ENCODE measurements at regions not wholly inside any gene's neighbourhood (a gene's known extent, or its start where the extent isn't known, plus 50 kb on each side); places are given as distances from the start of the nearest gene placed in this dataset.

DNA sequence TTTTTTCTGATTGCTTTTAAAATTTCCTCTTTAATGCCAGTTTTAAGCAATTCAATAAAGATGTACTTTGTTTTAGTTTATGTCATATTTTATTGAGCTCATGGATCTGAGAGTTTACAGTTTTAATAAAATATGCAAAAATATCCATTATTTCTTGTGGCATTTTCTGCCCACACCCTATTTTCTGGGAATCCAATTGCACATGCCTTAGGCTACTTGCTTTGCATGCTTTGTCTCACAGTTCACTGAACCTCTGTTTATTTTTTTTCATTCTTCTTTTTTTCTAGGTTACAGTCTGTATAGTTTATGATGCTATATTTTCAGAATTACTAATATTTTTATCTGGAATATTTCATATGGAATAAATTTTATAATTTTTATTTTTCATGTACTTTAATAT, 1258.0 kb downstream of the FSCB start:
- H3K4me3 ChIP-seq (ENCODE audit: low read depth, low read length), result no peak overlapping the region
- TF ChIP-seq, protein P1, sequence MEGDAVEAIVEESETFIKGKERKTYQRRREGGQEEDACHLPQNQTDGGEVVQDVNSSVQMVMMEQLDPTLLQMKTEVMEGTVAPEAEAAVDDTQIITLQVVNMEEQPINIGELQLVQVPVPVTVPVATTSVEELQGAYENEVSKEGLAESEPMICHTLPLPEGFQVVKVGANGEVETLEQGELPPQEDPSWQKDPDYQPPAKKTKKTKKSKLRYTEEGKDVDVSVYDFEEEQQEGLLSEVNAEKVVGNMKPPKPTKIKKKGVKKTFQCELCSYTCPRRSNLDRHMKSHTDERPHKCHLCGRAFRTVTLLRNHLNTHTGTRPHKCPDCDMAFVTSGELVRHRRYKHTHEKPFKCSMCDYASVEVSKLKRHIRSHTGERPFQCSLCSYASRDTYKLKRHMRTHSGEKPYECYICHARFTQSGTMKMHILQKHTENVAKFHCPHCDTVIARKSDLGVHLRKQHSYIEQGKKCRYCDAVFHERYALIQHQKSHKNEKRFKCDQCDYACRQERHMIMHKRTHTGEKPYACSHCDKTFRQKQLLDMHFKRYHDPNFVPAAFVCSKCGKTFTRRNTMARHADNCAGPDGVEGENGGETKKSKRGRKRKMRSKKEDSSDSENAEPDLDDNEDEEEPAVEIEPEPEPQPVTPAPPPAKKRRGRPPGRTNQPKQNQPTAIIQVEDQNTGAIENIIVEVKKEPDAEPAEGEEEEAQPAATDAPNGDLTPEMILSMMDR (IDR thresholded peaks at IDR 0.05; ENCODE audit: low read depth, low read length), result no peak

DNA sequence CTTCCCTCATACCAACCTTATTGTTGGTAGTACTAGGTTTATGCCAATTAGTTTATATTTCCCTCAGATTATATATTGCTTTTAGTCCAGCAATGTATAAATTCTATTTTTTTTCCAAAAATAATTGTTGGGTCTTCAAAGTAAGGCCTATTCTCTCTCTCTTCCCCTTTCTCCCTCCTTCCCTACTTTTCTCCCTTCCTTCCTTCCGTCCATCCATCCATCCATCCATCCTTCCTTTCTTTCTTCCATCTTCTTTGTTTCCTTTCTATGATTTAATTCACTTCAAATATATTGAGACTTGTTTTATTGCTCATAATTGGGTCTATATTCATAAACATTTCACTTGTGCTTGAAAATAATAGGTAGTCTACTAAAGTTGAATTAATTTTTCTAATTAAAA, 1259.2 kb downstream of the FSCB start:
- no peak overlapping the region for H3K4me3 ChIP-seq (ENCODE audit: low read depth, low read length)

DNA sequence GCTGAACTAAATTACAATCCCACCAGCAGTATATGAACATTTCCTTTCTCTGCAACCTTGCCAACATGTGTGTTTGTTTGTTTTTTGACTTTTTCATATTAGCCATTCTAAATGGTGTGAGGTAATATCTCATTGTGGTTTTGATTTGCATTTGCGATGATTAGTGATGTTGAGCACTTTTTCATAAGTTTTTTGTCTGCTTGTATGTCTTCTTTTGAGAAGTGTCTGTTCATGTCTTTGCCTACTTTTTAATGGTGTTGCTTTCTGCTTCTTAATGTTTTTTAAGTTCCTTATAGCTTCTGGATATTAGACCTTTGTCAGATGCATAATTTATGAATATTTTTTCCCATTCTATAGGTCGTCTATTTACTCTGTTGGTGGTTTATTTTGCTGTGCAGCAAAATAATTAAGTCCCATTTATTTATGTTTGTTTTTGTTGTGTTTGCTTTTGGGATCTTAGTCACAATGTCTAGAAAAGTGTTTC, 1262.9 kb downstream of the FSCB start:
- no peak overlapping the region for H3K4me3 ChIP-seq (ENCODE audit: low read depth, low read length)
- TF ChIP-seq, protein P1 (IDR thresholded peaks at IDR 0.05; ENCODE audit: low read depth, low read length), result no peak

More for the DNA sequence above, 1259.2 kb downstream of the FSCB start:
- TF ChIP-seq, protein P1 (IDR thresholded peaks at IDR 0.05; ENCODE audit: low read depth, low read length), result no peak

DNA sequence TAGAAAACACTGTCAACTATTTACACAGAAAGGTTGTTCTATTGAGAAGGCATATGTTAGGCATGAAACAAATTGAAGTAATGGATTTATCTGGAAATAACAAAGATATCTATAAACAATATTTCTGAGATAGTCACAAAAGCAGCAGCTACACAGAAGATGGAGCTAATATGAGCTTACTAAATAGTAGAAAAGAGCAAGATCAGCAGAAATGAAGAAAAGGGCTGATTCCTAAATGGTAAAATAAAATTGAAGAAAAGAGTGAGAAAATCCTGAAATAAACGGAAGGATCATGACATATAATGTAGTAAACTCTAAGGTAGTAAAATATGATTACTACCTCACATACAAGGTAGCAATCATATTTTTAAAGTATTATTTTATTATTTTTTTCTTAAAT, 1263.9 kb downstream of the FSCB start:
- TF ChIP-seq, protein P1 (IDR thresholded peaks at IDR 0.05; ENCODE audit: low read depth, low read length), result no peak
- no peak overlapping the region for H3K4me3 ChIP-seq (ENCODE audit: low read depth, low read length)

DNA sequence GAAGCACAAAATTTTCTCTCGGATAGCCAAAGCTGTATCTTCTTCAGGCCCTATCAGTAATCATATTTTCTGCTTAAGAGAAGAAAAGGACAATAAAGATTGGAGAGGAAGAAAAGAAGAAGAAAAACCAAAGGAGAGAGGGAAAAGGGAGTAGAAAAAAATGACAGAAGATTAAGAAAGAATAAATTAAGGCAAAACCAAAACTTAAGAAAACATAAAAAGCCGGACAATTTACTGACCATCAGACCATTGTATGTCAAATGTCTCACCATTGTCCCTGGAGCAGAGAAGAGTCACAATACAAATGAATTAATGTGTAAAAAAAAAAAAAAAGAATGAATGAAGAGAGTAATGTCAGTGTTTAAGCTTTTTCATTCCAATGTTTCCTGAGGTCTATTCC, 1274.8 kb downstream of the FSCB start:
- H3K4me3 ChIP-seq (ENCODE audit: low read depth, low read length), result no peak overlapping the region
- TF ChIP-seq, protein P1 (IDR thresholded peaks at IDR 0.05; ENCODE audit: low read depth, low read length), result no peak

DNA sequence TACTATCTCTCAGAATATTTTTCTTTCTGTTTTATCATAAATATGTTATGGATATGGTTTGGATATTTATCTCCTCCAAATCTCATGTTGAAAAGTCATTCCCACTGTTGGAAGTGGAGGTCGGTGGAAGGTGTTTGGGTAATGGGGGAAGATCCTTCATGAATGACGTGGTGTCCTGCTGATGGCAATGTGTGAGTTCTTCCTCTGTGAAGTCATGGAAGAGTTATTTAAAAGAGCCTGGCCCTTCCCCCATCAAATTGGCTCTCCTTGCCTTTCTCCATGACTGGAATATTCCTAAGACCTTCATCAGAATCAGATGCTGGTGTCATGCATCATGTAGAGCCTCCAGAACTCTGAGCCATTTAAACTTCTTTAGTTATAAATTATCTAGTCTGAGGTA, 1291.6 kb downstream of the FSCB start:
- no peak overlapping the region for H3K4me3 ChIP-seq (ENCODE audit: low read depth, low read length)
- TF ChIP-seq, protein P1 (IDR thresholded peaks at IDR 0.05; ENCODE audit: low read depth, low read length), result no peak

DNA sequence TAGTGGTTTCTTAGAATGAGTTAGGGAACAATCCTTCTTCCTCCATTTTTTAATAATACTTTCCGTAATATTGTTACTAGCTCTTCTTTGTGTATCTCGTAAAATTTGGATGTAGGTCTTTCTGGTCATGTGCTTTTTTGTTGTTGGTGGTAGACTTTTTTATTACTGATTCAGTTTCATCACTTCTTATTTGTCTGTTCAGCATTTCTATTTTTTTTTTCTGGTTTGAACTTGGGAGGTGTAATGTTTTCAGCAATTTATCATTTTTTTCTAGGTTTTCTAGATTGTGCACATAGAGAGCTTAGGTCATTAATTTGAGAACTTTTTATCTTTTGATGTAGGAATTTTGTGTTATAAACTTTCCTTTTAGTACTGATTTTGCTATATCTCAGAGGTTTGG, 1299.9 kb downstream of the FSCB start:
- no peak overlapping the region for H3K4me3 ChIP-seq (ENCODE audit: low read depth, low read length)
- TF ChIP-seq, protein P1 (IDR thresholded peaks at IDR 0.05; ENCODE audit: low read depth, low read length), result no peak

Data from WI38 (cell line).